H1 (cell line): ENCODE measurements at regions not wholly inside any gene's neighbourhood (a gene's known extent, or its start where the extent isn't known, plus 50 kb on each side); places are given as distances from the start of the nearest gene placed in this dataset.

ENCODE experiments used
- HDAC2 ChIP-seq, 2 experiments: fragments of 300-600 bp in 1 of 2; sonication (generic) in 1 of 2; IDR thresholded peaks; 2 replicates each; pipeline ENCODE4 v1.6.1; 2011 to 2012; ENCODE audit warnings: low read depth in 2 of 2, low read length in 2 of 2, mild to moderate bottlenecking in 2 of 2, moderate library complexity in 2 of 2, borderline replicate concordance in 1 of 2, inconsistent platforms in 1 of 2
- JUND ChIP-seq: IDR thresholded peaks from 2 replicates; pipeline ENCODE4 v1.6.1; 2011; ENCODE audit warnings: mild to moderate bottlenecking, improper control_type of control experiment, low read length
- MAFK ChIP-seq: IDR thresholded peaks from 2 replicates; pipeline ENCODE4 v1.6.1; 2012; ENCODE audit warnings: low read depth, mild to moderate bottlenecking, improper control_type of control experiment, low read length
- POU5F1 ChIP-seq: IDR thresholded peaks from 2 replicates; pipeline ENCODE4 v1.6.1; 2011; ENCODE audit warnings: low read depth, mild to moderate bottlenecking, low read length, moderate library complexity
- TAF7 ChIP-seq: optimal IDR thresholded peaks from 2 replicates; pipeline ENCODE3; 2011; ENCODE audit warnings: low read depth, mild to moderate bottlenecking, inconsistent platforms, low read length, moderate library complexity, borderline replicate concordance

DNA sequence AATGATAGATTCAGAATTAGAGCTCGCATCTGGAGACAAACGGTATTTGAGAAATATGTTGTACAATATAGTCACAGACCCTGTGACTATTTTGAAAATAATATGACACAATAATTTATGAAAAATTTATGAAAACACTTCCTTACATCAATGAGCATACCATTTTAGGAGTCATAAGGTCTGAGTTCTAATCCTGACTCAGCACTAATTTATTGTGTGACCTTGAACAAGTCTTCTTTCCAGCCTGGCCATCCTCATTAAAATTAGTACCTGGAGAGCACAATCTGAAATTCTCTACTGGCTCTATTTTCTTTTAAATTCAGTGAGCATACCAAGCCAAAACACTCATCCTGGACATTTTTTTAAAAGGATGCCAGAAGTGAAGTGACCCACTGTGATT is 622.3 kb downstream of the SMARCA1 start (continued):
- TF ChIP-seq POU5F1 (no peak), MAFK (no peak), HDAC2 (IDR thresholded peaks at IDR 0.05; ENCODE audit: borderline replicate concordance in 1 of 2, low read depth in 2 of 2, low read length in 2 of 2) (no peak), JUND (no peak), TAF7 (no peak)
- TF ChIP-seq, all 59 proteins: peak for 0
